Activated CD8-positive, alpha-beta T cell treated with anti-CD3 and anti-CD28 coated beads, Interleukin-2, amount 10 ng/mL, durations not matched to agents 7 days and 5 days (primary cell): ENCODE measurements at regions not wholly inside any gene's neighbourhood (a gene's known extent, or its start where the extent isn't known, plus 50 kb on each side); places are given as distances from the start of the nearest gene placed in this dataset.

ENCODE experiments used
- ATAC-seq: fragments of 150-1000 bp; cut with Tn5 transposase; one replicate; pipeline ENCODE4 v1.10.0; 2021; ENCODE audit warnings: moderate library complexity
- CTCF ChIA-PET: fragments of 350-600 bp; sonication (Branson Sonifier 250); formaldehyde crosslinking; loops from one replicate; lab custom pipeline; 2021; ENCODE audit warnings: antibody characterized with exemption; lab: Charles Lee
- POLR2A ChIA-PET: fragments of 350-600 bp; sonication (Branson Sonifier 250); formaldehyde crosslinking; loops from one replicate; lab custom pipeline; 2021; ENCODE audit warnings: antibody characterized with exemption; lab: Charles Lee
- DNase-seq: peaks from one replicate; pipeline ENCODE4 v3.0.0-alpha.2; 2020
- H3K27ac Mint-ChIP-seq: one replicate; pipeline ENCODE4 v1.8.0; 2021; ENCODE audit warnings: mild to moderate bottlenecking, mixed read lengths
- H3K27me3 Mint-ChIP-seq: one replicate; pipeline ENCODE4 v1.8.0; 2021; ENCODE audit warnings: low read depth, mixed read lengths
- H3K36me3 Mint-ChIP-seq: one replicate; pipeline ENCODE4 v1.8.0; 2021; ENCODE audit warnings: low read depth, mixed read lengths
- H3K4me1 Mint-ChIP-seq: one replicate; pipeline ENCODE4 v1.8.0; 2021; ENCODE audit warnings: low read depth, mixed read lengths
- H3K4me3 Mint-ChIP-seq: one replicate; pipeline ENCODE4 v1.8.0; 2021; ENCODE audit warnings: mild to moderate bottlenecking, mixed read lengths
- H3K9me3 Mint-ChIP-seq: one replicate; pipeline ENCODE4 v1.8.0; 2022; ENCODE audit warnings: mixed read lengths; ENCODE audit not compliant: insufficient read depth

GRCh38 chr11:116698080-116698479, 74.7 kb downstream of the BUD13 start:
- H3K27ac Mint-ChIP-seq, result no peak overlapping the region
- ATAC-seq (no peak), DNase-seq (no peak)
- H3K9me3 Mint-ChIP-seq, result no peaks in the 10 kb centered on the region
- H3K27me3 Mint-ChIP-seq, result no peaks in the 10 kb centered on the region
- CTCF ChIA-PET, result no interaction called here
- no peaks in the 10 kb centered on the region for H3K4me1 Mint-ChIP-seq
- POLR2A ChIA-PET, result no interaction called here
- H3K4me3 Mint-ChIP-seq, result no peak overlapping the region
- no peaks in the 10 kb centered on the region for H3K36me3 Mint-ChIP-seq

- DNase-seq, result no peak
Observed at GRCh38 chr11:116697639-116698038, 75.1 kb downstream of the BUD13 start.

DNA sequence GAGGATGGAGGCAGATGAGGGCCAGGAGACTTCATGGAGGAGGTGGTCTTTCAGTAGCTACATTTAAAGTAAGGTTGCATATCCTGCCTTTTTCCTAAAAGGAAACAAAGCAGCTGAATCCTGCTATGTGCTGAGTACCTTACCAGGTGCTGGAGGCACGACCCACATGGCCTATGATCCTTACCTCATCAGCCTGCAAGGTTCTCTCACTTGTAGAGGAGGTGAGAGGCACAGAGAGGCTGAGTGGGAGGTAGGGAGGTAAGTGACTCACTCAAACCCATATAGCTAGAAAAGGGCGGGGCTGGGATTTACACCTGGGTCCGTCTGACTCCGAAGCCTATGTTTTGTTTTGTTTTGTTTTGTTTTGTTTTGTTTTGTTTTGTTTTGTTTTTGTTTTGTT, 75.8 kb downstream of the BUD13 start:
- Mint-ChIP-seq H3K27me3 (no peaks in the 10 kb centered on the region), H3K4me3 (no peak overlapping the region), H3K4me1 (no peaks in the 10 kb centered on the region), H3K9me3 (no peaks in the 10 kb centered on the region), H3K36me3 (no peaks in the 10 kb centered on the region), H3K27ac (no peak overlapping the region)
- ChIA-PET POLR2A (no interaction called here), CTCF (no interaction called here)
- ATAC-seq, result no peak
- no peak for DNase-seq

More at GRCh38 chr11:116697639-116698038, 75.1 kb downstream of the BUD13 start:
- H3K4me1 Mint-ChIP-seq, result no peaks in the 10 kb centered on the region
- no peaks in the 10 kb centered on the region for H3K27me3 Mint-ChIP-seq
- ChIA-PET POLR2A (no interaction called here), CTCF (no interaction called here)
- H3K9me3 Mint-ChIP-seq, result no peaks in the 10 kb centered on the region
- H3K27ac Mint-ChIP-seq, result no peak overlapping the region
- no peak overlapping the region for H3K4me3 Mint-ChIP-seq
- no peaks in the 10 kb centered on the region for H3K36me3 Mint-ChIP-seq
- ATAC-seq, result no peak

DNA sequence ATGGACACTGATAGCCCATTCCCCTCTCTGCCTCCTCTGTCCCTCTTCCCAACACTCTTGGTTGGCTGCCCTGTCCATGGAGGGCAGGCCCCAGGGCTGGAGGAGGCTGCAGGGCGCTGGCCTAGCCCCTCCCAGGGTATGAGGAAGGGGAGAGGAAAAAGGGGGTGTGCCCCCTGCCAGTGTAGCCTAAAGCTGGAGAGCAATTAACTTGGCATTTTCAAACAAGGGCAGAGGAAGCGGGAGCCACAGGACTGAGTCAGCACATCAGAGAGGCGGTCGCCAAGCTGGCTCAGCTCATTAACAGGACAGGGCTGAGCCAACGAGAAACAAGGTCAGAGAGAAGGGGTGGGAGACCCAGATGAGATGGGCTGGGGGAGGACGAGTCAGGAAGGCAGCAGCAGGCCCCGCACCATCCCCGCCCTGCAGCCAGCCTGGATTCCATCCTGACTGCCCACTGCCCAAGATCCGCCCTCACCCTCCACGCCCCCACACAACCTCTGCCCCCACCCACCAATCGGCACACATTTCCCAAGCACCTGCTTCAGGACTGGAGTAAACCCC, 76.3 kb downstream of the BUD13 start:
- CTCF ChIA-PET, result no interaction called here
- ATAC-seq, result no peak
- Mint-ChIP-seq H3K27ac (no peak overlapping the region), H3K9me3 (no peaks in the 10 kb centered on the region), H3K4me3 (no peak overlapping the region), H3K4me1 (no peaks in the 10 kb centered on the region), H3K27me3 (no peaks in the 10 kb centered on the region), H3K36me3 (no peaks in the 10 kb centered on the region)
- POLR2A ChIA-PET, result no interaction called here
- DNase-seq, result no peak

DNA sequence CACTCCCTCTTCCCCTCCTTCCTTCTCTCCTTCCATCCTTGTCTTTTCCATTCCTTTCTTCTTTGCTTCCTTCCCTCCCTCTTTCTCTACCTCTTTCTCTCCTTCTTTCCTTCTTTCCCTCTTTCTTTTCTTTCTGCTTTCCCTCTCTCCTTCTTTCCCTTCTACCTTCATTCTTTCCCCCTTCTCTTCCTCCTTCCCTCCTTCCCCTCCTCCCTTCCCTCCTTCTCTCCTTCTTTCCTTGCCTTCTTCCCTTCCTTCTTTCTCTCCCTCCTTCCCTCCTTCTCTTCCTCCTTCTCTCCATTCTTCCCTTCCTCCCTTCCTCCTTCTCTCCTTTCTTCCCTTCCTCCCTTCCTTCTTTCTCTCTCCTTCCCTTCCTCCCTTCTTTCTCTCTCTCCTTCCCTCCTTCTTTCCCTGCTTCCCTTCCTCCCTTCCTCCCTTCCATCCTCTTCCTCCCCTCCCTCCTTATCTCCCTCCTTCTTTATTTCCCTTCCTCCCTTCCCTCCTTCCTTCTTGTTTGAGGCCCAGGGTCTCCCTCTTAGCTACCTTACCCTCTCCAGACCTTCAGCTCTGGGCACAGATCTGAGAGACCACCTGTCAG, 77.0 kb downstream of the BUD13 start:
- Mint-ChIP-seq H3K4me1 (no peaks in the 10 kb centered on the region), H3K4me3 (no peak overlapping the region), H3K27me3 (no peaks in the 10 kb centered on the region), H3K27ac (no peak overlapping the region), H3K36me3 (no peaks in the 10 kb centered on the region), H3K9me3 (no peaks in the 10 kb centered on the region)
- ChIA-PET CTCF (no interaction called here), POLR2A (no interaction called here)
- ATAC-seq, result no peak
- no peak for DNase-seq

- ChIA-PET POLR2A (no interaction called here), CTCF (no interaction called here)
- H3K4me1 Mint-ChIP-seq, result no peaks in the 10 kb centered on the region
- DNase-seq (no peak), ATAC-seq (no peak)
- no peaks in the 10 kb centered on the region for H3K36me3 Mint-ChIP-seq
- no peak overlapping the region for H3K27ac Mint-ChIP-seq
- H3K4me3 Mint-ChIP-seq, result no peak overlapping the region
- no peaks in the 10 kb centered on the region for H3K27me3 Mint-ChIP-seq
- no peaks in the 10 kb centered on the region for H3K9me3 Mint-ChIP-seq
Observed at GRCh38 chr11:116694815-116695590, 77.8 kb downstream of the BUD13 start.

DNA sequence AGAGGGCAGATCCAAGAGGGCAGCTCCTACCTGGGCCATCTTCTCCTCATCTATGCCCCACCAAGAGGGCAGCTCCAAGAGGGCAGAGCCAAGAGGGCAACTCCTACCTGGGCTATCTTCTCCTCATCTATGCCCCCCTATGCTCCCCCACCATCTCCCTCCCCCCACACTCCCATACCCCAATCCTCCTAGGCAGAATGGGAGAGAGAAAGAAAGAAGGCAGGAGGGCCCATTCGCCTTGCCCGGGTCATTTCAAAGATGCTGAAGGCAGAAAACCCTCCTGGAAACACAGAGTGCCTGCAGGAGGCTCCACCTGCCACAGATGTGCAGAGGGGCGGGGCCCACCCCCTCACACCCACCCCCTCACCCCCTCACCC, 78.5 kb downstream of the BUD13 start:
- no peaks in the 10 kb centered on the region for H3K36me3 Mint-ChIP-seq
- no peak overlapping the region for H3K4me3 Mint-ChIP-seq
- H3K4me1 Mint-ChIP-seq, result no peaks in the 10 kb centered on the region
- CTCF ChIA-PET, result no interaction called here
- no peaks in the 10 kb centered on the region for H3K27me3 Mint-ChIP-seq
- DNase-seq (no peak), ATAC-seq (no peak)
- POLR2A ChIA-PET, result no interaction called here
- H3K27ac Mint-ChIP-seq, result no peak overlapping the region
- no peaks in the 10 kb centered on the region for H3K9me3 Mint-ChIP-seq

- H3K9me3 Mint-ChIP-seq, result no peaks in the 10 kb centered on the region
- CTCF ChIA-PET, result no interaction called here
- no peak for ATAC-seq
- no peak for DNase-seq
- no peaks in the 10 kb centered on the region for H3K27me3 Mint-ChIP-seq
- no peak overlapping the region for H3K4me3 Mint-ChIP-seq
- no peak overlapping the region for H3K27ac Mint-ChIP-seq
- H3K4me1 Mint-ChIP-seq, result no peaks in the 10 kb centered on the region
- POLR2A ChIA-PET, result no interaction called here
- no peaks in the 10 kb centered on the region for H3K36me3 Mint-ChIP-seq
Observed at GRCh38 chr11:116693593-116694348, 79.0 kb downstream of the BUD13 start.

DNA sequence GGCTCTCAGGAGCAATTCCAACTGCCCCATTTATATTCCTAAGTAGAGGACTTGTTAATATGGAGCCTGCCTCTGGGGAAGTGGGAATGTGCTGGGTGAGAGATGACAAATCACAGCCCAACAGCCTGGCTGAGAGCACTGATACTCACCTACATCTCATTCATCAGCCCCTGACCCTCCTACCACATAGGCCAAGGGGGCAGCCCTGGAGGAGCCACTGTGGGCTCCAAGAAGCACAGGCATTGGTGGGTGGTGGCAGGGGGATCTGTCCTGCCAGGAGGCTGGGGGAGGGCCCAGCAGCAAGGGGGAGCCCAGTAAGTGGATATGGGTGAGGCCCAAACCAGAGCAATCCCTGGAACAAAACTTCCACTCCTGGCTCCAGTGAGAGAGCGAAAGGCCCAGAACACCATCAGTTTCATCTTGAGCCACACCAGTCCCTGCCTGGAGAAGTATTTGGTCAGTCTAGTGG, 79.7 kb downstream of the BUD13 start:
- Mint-ChIP-seq H3K27me3 (no peaks in the 10 kb centered on the region), H3K27ac (no peak overlapping the region), H3K4me3 (no peak overlapping the region), H3K4me1 (no peaks in the 10 kb centered on the region), H3K36me3 (no peaks in the 10 kb centered on the region), H3K9me3 (no peaks in the 10 kb centered on the region)
- DNase-seq, result no peak
- ATAC-seq, result no peak
- POLR2A ChIA-PET, result no interaction called here
- CTCF ChIA-PET, result no interaction called here

GRCh38 chr11:116692318-116693101, 80.3 kb downstream of the BUD13 start:
- POLR2A ChIA-PET, result no interaction called here
- Mint-ChIP-seq H3K4me1 (no peaks in the 10 kb centered on the region), H3K27ac (no peak overlapping the region), H3K27me3 (no peaks in the 10 kb centered on the region), H3K4me3 (no peak overlapping the region), H3K36me3 (no peaks in the 10 kb centered on the region), H3K9me3 (no peaks in the 10 kb centered on the region)
- ATAC-seq (no peak), DNase-seq (no peak)
- CTCF ChIA-PET, result interaction anchor here (1.1 to 1.7 kb wide), 6 partner anchors 10 to 475 kb away, joined by 3 to 6 read pairs (median 5); no protein-coding TSS in a partner anchor

DNA sequence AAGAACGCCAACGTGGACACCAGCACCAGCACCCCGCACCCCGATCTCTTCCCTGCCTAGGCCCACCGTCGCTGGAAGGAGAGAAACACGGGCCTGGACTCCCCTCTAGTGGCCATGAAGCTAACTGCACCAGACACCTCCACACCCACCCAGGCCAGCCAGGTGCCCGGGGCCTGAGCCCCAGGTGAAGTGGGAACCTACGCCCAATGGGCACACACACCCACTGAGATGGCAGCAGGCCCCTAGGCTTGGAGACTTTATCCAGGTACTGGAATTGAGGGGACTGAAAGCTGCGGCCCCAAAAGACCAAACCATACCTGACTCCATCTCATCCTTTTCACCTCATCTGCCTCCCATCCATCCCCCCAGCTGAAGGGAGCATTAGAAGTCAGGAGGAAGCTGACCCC, 81.0 kb downstream of the BUD13 start:
- CTCF ChIA-PET, result interaction anchor here (0.9 to 1.7 kb wide), 9 partner anchors 9 to 475 kb away, joined by 3 to 6 read pairs (median 5); no protein-coding TSS in a partner anchor
- H3K4me3 Mint-ChIP-seq, result no peak overlapping the region
- DNase-seq, result peak; percentile 69
- no peak overlapping the region for H3K27ac Mint-ChIP-seq
- peak; percentile 87 for ATAC-seq
- H3K9me3 Mint-ChIP-seq, result no peaks in the 10 kb centered on the region
- no peaks in the 10 kb centered on the region for H3K27me3 Mint-ChIP-seq
- H3K4me1 Mint-ChIP-seq, result no peaks in the 10 kb centered on the region
- no peaks in the 10 kb centered on the region for H3K36me3 Mint-ChIP-seq
- POLR2A ChIA-PET, result no interaction called here
